Mesothelial cell of epicardium (in vitro differentiated cells): ENCODE measurements at regions not wholly inside any gene's neighbourhood (a gene's known extent, or its start where the extent isn't known, plus 50 kb on each side); places are given as distances from the start of the nearest gene placed in this dataset.
A peak's percentile ranks its signal among the peaks of the same experiment; 100 is the strongest.

Experiments used
- DNase-seq, 2 experiments: peaks; one replicate each; pipeline ENCODE4 v3.0.0; 2021; ENCODE audit warnings: low spot score in 2 of 2; ENCODE audit not compliant: unreplicated experiment in 2 of 2
- H3K27ac Mint-ChIP-seq: 2 replicates; pipeline ENCODE4 v1.8.0; 2021; ENCODE audit warnings: mixed read lengths
- H3K27me3 Mint-ChIP-seq: 2 replicates; pipeline ENCODE4 v1.8.0; 2021; ENCODE audit warnings: low read depth, mixed read lengths
- H3K36me3 Mint-ChIP-seq: 2 replicates; pipeline ENCODE4 v1.8.0; 2021; ENCODE audit warnings: mixed read lengths
- H3K4me1 Mint-ChIP-seq: 2 replicates; pipeline ENCODE4 v1.8.0; 2021; ENCODE audit warnings: mixed read lengths
- H3K4me3 Mint-ChIP-seq: 2 replicates; pipeline ENCODE4 v1.8.0; 2021; ENCODE audit warnings: mild to moderate bottlenecking, moderate library complexity, mixed read lengths
- H3K9me3 Mint-ChIP-seq: 2 replicates; pipeline ENCODE4 v1.8.0; 2021; ENCODE audit warnings: mixed read lengths
- TF ChIP-seq, protein P1 (sequence below): fragments of 200-600 bp; sonication (generic); IDR thresholded peaks from one replicate; pipeline ENCODE4 v1.5.0; 2021; ENCODE audit warnings: antibody characterized with exemption; ENCODE audit not compliant: unreplicated experiment

DNA sequence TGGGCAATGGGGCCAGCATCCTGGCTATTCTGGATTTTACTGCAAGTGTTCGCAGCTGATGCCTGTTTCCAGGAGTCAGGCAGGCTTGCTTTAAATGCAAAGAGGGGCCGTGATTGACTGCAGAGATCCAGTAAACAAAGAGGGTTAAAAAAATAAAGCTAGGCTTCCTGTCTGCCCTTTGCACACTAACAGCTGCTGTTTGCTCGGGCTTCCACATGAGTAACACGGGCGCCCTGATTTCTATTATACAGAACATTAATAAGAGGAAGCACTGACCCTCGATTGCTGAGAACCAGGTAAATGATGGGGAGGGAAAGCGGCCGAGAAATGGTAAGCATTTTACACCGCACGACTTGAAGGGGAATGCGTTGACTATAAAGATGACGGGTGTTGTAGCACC, 254.2 kb upstream of the ZNF507 start:
- no peak for DNase-seq
- peaks cover 11% of the 10 kb centered on the region for H3K4me1 Mint-ChIP-seq
- TF ChIP-seq, protein P1, sequence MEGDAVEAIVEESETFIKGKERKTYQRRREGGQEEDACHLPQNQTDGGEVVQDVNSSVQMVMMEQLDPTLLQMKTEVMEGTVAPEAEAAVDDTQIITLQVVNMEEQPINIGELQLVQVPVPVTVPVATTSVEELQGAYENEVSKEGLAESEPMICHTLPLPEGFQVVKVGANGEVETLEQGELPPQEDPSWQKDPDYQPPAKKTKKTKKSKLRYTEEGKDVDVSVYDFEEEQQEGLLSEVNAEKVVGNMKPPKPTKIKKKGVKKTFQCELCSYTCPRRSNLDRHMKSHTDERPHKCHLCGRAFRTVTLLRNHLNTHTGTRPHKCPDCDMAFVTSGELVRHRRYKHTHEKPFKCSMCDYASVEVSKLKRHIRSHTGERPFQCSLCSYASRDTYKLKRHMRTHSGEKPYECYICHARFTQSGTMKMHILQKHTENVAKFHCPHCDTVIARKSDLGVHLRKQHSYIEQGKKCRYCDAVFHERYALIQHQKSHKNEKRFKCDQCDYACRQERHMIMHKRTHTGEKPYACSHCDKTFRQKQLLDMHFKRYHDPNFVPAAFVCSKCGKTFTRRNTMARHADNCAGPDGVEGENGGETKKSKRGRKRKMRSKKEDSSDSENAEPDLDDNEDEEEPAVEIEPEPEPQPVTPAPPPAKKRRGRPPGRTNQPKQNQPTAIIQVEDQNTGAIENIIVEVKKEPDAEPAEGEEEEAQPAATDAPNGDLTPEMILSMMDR, result no peak
- no peaks in the 10 kb centered on the region for H3K36me3 Mint-ChIP-seq
- peaks cover 3% of the 10 kb centered on the region for H3K9me3 Mint-ChIP-seq
- peaks cover 14% of the 10 kb centered on the region for H3K27me3 Mint-ChIP-seq
- no peak overlapping the region for H3K27ac Mint-ChIP-seq
- no peak overlapping the region for H3K4me3 Mint-ChIP-seq

DNA sequence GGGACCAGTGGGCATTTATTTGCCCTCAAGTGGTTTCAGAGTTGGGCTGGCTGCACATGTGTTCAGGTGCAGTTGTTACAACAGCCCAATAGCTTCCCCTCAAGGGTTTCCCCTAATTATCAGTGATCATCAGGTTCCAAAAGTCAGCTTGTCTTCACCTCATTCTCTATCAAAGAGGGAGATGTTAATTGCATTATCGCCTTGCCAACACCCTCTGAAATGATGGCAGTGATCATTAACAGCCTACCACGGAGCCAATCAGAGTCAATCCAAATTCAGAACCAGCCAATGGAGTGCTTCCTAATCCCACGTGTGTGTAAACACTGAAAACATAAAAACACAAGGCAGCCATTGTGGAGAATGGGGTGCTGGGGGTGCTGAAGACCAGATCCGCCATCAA, 248.4 kb upstream of the ZNF507 start:
- H3K27ac Mint-ChIP-seq, result no peak overlapping the region
- H3K36me3 Mint-ChIP-seq, result peaks cover 4% of the 10 kb centered on the region
- H3K4me1 Mint-ChIP-seq, result peaks cover 10% of the 10 kb centered on the region
- peaks cover 13% of the 10 kb centered on the region for H3K9me3 Mint-ChIP-seq
- peaks cover 35% of the 10 kb centered on the region for H3K27me3 Mint-ChIP-seq
- H3K4me3 Mint-ChIP-seq, result no peak overlapping the region
- no peak for DNase-seq
- TF ChIP-seq, protein P1, result no peak

DNA sequence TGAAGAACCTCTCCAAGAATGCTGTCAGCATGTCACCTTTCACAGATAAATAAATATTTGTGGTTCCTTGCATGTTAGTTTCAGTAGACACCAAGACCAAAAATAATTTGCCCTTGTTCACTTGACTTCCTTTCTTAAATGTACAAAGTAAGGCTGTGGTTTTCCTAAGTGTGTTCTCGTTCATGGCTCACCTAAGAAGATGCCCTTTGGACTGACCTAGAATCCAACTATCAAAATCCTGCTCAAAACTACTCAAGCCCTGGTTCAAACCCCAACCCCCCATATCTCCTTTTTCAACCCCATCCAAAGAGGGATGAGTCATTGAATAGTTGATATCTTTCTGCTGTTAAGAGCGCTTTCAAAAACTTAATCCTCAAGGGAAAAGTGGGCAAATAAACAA, 247.8 kb upstream of the ZNF507 start:
- TF ChIP-seq, protein P1, result no peak

DNA sequence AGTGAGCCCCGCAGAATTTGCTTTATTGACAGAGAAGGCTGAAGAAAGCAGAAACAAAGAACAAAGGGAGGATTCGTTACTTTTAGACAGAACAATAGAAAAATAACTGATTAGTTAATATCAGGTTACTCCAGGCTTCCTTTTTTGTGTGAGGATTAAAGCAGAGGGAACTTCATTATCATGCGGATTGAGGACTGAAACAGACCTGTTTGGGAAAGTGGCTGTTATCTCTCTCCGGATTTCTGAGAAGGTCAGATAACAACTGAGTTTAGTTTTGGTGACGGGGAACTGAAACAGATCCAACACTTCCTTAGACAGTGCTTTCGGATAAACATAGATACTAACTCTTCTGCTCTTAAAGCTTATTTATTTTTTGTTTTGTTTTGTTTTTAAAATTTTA, 246.4 kb upstream of the ZNF507 start:
- H3K4me3 Mint-ChIP-seq, result no peak overlapping the region
- H3K36me3 Mint-ChIP-seq, result peaks cover 4% of the 10 kb centered on the region

More for the DNA sequence above, 247.8 kb upstream of the ZNF507 start:
- no peak overlapping the region for H3K4me3 Mint-ChIP-seq
- peaks cover 4% of the 10 kb centered on the region for H3K36me3 Mint-ChIP-seq
- H3K4me1 Mint-ChIP-seq, result peaks cover 10% of the 10 kb centered on the region
- peaks cover 13% of the 10 kb centered on the region for H3K9me3 Mint-ChIP-seq
- no peak overlapping the region for H3K27ac Mint-ChIP-seq
- H3K27me3 Mint-ChIP-seq, result peaks cover 35% of the 10 kb centered on the region
- DNase-seq, result no peak

DNA sequence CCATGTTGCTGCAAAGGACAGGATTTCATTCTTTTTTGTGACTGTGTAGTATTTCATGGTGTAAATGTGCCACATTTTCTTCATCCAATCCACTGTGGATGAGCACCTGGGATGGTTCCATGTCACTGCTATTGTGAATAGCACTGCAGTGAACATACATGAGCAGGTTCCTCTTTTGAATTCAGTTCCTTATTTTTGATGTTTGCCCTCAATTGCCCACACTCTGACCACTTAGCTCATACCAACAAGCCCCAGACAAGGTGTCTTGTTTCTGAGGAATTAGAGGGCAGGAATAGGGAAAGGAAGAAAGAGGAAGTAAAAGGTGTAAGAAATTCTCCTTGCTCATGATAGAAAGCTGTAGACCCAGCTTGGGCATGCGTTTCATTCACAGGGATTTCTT, 244.2 kb upstream of the ZNF507 start:
- H3K4me3 Mint-ChIP-seq, result no peak overlapping the region
- no peak overlapping the region for H3K27ac Mint-ChIP-seq
- H3K36me3 Mint-ChIP-seq, result peaks cover 4% of the 10 kb centered on the region
- TF ChIP-seq, protein P1, result no peak
- peaks cover 35% of the 10 kb centered on the region for H3K4me1 Mint-ChIP-seq
- DNase-seq, result no peak
- peaks cover 13% of the 10 kb centered on the region for H3K9me3 Mint-ChIP-seq
- H3K27me3 Mint-ChIP-seq, result peaks cover 25% of the 10 kb centered on the region

More for the DNA sequence above, 246.4 kb upstream of the ZNF507 start:
- Mint-ChIP-seq H3K27ac (peak overlapping the region; percentile 36), H3K4me1 (peaks cover 16% of the 10 kb centered on the region), H3K27me3 (peaks cover 34% of the 10 kb centered on the region), H3K9me3 (peaks cover 13% of the 10 kb centered on the region)
- TF ChIP-seq, protein P1, result no peak
- no peak for DNase-seq

DNA sequence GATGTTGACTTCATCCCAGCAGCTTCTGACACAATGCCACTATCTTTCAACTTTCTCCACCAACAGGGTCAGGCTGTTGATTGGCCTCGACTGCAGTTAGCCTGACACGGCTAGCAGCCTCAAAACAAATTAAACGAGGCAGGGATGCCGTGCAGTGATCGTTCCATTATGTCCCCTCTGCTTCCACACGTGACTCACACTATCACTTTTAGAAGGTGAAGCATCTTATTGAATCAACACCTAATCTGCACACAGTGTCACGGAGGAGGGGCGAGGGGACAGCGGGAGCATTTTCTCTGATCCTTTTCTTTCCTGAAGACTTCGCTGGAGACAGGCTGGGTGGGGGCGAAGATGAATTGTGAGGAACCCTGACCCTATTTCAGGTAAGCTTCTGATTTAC, 241.9 kb upstream of the ZNF507 start:
- peaks cover 16% of the 10 kb centered on the region for H3K9me3 Mint-ChIP-seq
- TF ChIP-seq, protein P1, result no peak
- peaks cover 35% of the 10 kb centered on the region for H3K4me1 Mint-ChIP-seq
- H3K36me3 Mint-ChIP-seq, result peaks cover 4% of the 10 kb centered on the region
- no peak overlapping the region for H3K27ac Mint-ChIP-seq
- no peak for DNase-seq
- H3K27me3 Mint-ChIP-seq, result peaks cover 2% of the 10 kb centered on the region
- H3K4me3 Mint-ChIP-seq, result no peak overlapping the region
